ENCODE measurements at regions not wholly inside any gene's neighbourhood (a gene's known extent, or its start where the extent isn't known, plus 50 kb on each side); places are given as distances from the start of the nearest gene placed in this dataset.
"Not testable (repeated sequence)": the region's sequence is repeated elsewhere in the genome, so short reads cannot be mapped to it uniquely, and the experiment has no call there.

DNA sequence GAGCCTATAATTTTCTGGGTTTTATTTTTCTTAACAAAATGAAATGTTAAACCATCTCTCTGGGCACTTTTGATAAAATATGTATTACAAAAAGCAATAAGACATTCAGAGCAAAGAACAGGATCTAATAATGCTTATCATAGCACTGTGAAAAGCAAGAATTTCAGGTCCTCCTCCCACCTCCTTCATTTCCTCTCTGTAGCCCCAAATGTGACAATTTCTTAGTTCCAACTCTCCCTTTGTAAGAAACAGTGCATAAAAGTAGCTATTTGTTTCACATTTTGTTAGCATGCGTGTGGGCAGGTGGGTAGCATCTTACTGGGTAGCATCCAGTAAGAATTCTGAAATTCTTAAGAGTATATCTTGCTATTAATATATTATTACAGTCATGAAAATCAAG lies 130.9 kb upstream of the RASA1 start:
- no peak for ATAC-seq (ENCODE audit: low FRiP score)

DNA sequence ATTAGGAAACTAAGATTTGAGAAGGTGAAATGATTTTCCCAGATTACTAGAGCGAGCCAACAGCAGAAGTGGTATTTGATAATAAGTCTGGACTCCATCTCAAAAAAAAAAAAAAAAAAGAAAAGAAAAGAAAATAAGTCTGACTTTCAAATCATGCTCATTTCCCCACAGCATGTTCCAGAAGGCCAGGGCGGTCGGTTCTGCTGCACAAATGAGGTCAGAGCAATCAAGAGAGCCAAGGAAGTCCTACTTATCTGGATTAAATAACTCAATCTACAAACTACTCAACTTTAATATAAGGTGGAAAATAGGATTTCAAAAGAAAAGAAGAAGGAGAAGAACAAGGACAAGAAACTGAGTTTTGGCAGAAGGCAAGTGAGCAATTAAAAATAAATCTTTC lies 130.4 kb upstream of the RASA1 start:
- no peak for DNase-seq (ENCODE audit: low spot score)
- TF ChIP-seq, protein P1, sequence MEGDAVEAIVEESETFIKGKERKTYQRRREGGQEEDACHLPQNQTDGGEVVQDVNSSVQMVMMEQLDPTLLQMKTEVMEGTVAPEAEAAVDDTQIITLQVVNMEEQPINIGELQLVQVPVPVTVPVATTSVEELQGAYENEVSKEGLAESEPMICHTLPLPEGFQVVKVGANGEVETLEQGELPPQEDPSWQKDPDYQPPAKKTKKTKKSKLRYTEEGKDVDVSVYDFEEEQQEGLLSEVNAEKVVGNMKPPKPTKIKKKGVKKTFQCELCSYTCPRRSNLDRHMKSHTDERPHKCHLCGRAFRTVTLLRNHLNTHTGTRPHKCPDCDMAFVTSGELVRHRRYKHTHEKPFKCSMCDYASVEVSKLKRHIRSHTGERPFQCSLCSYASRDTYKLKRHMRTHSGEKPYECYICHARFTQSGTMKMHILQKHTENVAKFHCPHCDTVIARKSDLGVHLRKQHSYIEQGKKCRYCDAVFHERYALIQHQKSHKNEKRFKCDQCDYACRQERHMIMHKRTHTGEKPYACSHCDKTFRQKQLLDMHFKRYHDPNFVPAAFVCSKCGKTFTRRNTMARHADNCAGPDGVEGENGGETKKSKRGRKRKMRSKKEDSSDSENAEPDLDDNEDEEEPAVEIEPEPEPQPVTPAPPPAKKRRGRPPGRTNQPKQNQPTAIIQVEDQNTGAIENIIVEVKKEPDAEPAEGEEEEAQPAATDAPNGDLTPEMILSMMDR (IDR thresholded peaks at IDR 0.05): no peak
- ATAC-seq (ENCODE audit: low FRiP score): no peak

More for the DNA sequence above, 130.9 kb upstream of the RASA1 start:
- TF ChIP-seq, protein P1 (IDR thresholded peaks at IDR 0.05): no peak
- no peak for DNase-seq (ENCODE audit: low spot score)

DNA sequence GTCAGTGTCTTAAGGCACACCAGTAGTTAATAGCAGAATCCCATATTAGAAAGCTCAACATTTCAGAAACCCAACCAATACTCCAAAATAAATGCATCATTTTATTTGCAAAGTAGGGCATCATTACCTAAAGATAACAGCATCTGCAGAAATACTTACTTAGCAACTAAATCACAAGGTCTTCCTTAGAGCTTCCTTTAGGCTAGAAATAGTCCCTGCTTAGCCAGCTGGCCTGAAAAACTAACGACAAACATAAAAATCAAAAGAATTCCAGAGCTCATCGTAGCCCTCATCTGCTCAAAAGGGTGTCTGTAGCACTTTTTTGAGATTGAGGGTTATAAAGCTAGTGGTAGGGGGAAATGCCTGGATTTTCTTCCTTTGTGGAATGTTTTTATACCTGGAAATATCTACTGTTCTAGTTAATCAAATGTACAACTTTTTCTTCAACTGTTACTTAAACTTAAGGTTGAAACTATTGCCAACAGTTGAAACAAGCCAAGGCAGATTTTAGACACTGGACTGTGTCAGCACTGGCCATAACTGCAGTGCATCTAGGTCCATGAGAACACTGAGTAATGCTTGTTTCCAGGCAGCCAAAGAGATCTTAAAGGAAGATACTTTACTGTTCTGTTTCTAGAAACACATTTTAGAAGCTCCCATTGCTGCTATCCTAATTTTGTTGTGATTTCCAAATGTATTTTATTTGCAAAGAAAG lies 129.4 kb upstream of the RASA1 start:
- no peak for ATAC-seq (ENCODE audit: low FRiP score)
- TF ChIP-seq, protein P1 (IDR thresholded peaks at IDR 0.05): no peak

GRCh38 chr5:87139795-87140194 lies 127.9 kb upstream of the RASA1 start:
- ATAC-seq (ENCODE audit: low FRiP score) (no peak), DNase-seq (ENCODE audit: low spot score) (no peak)
- TF ChIP-seq, protein P1 (IDR thresholded peaks at IDR 0.05): no peak

More for the DNA sequence above, 129.4 kb upstream of the RASA1 start:
- no peak for DNase-seq (ENCODE audit: low spot score)

DNA sequence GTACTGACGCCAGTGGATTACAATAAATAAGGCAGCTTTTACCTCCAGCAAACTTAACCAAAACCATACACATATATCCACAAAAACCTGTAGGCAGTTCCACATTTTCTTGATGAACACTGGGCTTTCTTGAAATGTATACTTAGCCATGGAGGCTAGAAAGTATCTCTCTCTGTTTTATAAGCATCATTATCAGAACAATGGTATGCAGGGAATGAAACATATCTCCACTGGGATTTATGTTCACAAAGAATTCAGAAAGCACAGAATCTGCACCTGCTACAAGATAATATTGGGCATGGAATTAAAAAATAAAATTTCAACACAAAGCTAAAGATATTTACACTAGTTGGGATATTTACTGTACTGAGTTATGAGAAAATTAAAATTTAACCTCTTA lies 126.1 kb upstream of the RASA1 start:
- no peak for ATAC-seq (ENCODE audit: low FRiP score)
- TF ChIP-seq, protein P1 (IDR thresholded peaks at IDR 0.05): no peak
- DNase-seq (ENCODE audit: low spot score): no peak

GRCh38 chr5:87145853-87146252 lies 121.8 kb upstream of the RASA1 start:
- not testable (repeated sequence) for DNase-seq (ENCODE audit: low spot score); ATAC-seq (ENCODE audit: low FRiP score)

- ATAC-seq (ENCODE audit: low FRiP score) (no peak), DNase-seq (ENCODE audit: low spot score) (no peak)
- TF ChIP-seq, protein P1 (IDR thresholded peaks at IDR 0.05): no peak
Observed at GRCh38 chr5:87147441-87147840, 120.2 kb upstream of the RASA1 start.
